ENCODE measurements at regions not wholly inside any gene's neighbourhood (a gene's known extent, or its start where the extent isn't known, plus 50 kb on each side); places are given as distances from the start of the nearest gene placed in this dataset.
"Not testable (repeated sequence)": the region's sequence is repeated elsewhere in the genome, so short reads cannot be mapped to it uniquely, and the experiment has no call there.

DNA sequence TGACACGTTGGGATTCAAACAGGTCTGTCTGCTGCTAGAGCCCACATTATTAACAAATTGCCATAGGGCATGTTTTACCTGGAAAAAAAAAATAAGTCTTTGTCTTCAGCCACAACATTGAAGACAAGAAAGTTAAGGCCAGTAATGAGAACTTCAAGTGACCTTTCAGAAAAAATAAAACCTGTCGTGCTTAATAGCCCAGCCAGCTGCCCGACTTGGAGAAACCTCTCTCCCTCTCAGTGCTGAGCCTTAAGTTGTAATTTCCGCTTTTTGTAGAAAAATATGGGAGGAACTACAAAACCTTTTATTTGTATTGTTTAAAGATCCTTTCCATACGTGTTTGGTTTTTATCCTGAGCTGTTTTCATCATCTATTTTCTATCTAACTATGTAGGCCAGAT is 454.3 kb upstream of the SLITRK6 start:
- H3K9me3 ChIP-seq (ENCODE audit: control insufficient read depth, low read length); H3K36me3 ChIP-seq (ENCODE audit: control insufficient read depth, insufficient read depth, low read length); H3K4me1 ChIP-seq; H2AFZ ChIP-seq; H3K79me2 ChIP-seq; H3K4me3 ChIP-seq (ENCODE audit: low read depth, low read length); H3K27ac ChIP-seq; H3K27me3 ChIP-seq (ENCODE audit: control insufficient read depth, insufficient read depth, low read length); H3K9ac ChIP-seq; H3K4me2 ChIP-seq (ENCODE audit: low read length): not testable (repeated sequence)

DNA sequence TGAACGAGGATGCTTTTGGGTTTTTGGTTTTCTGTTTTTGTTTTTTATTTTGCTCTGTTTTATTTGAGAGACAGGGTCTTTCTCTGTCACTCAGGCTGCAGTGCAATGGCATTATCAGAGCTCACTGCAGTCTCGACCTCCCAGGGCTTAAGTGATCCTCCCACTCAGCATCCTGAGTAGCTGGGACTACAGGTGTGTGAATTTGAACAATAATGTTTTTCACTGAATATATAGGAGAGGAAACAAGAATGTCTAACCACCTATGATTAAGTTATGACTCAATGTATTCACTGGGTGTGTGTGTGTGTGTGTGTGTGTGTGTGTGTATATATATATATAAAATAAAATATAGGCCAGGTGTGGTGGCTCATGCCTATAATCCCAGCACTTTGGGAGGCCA is 456.6 kb upstream of the SLITRK6 start:
- not testable (repeated sequence) for H3K27ac ChIP-seq; H3K36me3 ChIP-seq (ENCODE audit: control insufficient read depth, insufficient read depth, low read length)

DNA sequence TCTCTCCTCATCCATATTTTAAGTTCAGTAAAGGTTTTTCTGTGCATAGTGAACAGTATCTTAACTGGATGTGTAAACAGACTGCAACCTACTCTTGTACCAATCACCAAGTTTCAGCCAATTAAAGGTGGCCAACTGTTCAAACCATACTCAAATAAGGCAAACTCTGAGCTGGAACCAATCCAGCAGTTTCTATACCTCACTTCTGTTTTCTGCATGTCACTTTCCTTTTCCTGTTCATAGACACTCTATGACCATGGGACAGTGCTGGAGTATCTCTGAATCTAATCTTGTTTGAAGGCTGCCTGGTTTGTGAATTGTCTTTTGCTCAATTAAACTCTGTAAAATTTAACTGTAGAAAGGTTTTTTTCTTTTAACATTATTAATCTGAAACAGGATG is 470.3 kb upstream of the SLITRK6 start:
- H3K4me1 ChIP-seq: no peaks in the 10 kb centered on the region
- H3K4me3 ChIP-seq (ENCODE audit: low read depth, low read length): no peak overlapping the region

More for the DNA sequence above, 456.6 kb upstream of the SLITRK6 start:
- H3K9ac ChIP-seq; H3K4me2 ChIP-seq (ENCODE audit: low read length); H3K9me3 ChIP-seq (ENCODE audit: control insufficient read depth, low read length); H3K27me3 ChIP-seq (ENCODE audit: control insufficient read depth, insufficient read depth, low read length); H3K79me2 ChIP-seq; H3K4me3 ChIP-seq (ENCODE audit: low read depth, low read length); H3K4me1 ChIP-seq; H2AFZ ChIP-seq: not testable (repeated sequence)

DNA sequence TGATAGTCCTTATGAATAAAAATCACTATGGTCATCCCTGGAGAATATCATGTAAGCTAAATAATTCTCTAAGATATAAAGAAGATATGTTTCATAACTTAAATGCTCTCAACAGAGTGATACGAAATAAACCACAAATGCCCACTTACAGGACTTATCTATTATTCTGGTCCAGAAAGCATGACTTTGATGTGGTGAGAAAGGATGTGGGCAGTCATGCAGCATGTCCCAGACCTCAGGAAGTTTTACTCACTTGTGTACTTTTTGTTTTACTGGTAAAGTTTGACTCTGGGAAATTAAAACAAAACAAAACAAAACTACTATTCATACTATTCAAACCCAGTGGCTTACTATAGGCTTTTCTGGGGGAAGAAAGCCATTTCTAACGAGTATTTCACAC is 483.2 kb upstream of the SLITRK6 start:
- Histone ChIP-seq H3K9me3 (ENCODE audit: control insufficient read depth, low read length) (no peaks in the 10 kb centered on the region), H3K4me1 (no peaks in the 10 kb centered on the region), H3K4me3 (ENCODE audit: low read depth, low read length) (no peak overlapping the region), H2AFZ (no peak overlapping the region), H3K9ac (no peak overlapping the region), H3K4me2 (ENCODE audit: low read length) (no peak overlapping the region), H3K27ac (no peak overlapping the region), H3K79me2 (no peaks in the 10 kb centered on the region), H3K27me3 (ENCODE audit: control insufficient read depth, insufficient read depth, low read length) (no peaks in the 10 kb centered on the region), H3K36me3 (ENCODE audit: control insufficient read depth, insufficient read depth, low read length) (no peaks in the 10 kb centered on the region)
- TF ChIP-seq, protein P1, sequence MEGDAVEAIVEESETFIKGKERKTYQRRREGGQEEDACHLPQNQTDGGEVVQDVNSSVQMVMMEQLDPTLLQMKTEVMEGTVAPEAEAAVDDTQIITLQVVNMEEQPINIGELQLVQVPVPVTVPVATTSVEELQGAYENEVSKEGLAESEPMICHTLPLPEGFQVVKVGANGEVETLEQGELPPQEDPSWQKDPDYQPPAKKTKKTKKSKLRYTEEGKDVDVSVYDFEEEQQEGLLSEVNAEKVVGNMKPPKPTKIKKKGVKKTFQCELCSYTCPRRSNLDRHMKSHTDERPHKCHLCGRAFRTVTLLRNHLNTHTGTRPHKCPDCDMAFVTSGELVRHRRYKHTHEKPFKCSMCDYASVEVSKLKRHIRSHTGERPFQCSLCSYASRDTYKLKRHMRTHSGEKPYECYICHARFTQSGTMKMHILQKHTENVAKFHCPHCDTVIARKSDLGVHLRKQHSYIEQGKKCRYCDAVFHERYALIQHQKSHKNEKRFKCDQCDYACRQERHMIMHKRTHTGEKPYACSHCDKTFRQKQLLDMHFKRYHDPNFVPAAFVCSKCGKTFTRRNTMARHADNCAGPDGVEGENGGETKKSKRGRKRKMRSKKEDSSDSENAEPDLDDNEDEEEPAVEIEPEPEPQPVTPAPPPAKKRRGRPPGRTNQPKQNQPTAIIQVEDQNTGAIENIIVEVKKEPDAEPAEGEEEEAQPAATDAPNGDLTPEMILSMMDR (IDR thresholded peaks at IDR 0.05): no peak

More for the DNA sequence above, 470.3 kb upstream of the SLITRK6 start:
- Histone ChIP-seq H3K79me2 (no peaks in the 10 kb centered on the region), H3K27me3 (ENCODE audit: control insufficient read depth, insufficient read depth, low read length) (no peaks in the 10 kb centered on the region), H3K27ac (no peak overlapping the region), H3K36me3 (ENCODE audit: control insufficient read depth, insufficient read depth, low read length) (no peaks in the 10 kb centered on the region), H3K9ac (no peak overlapping the region), H2AFZ (no peak overlapping the region), H3K4me2 (ENCODE audit: low read length) (no peak overlapping the region), H3K9me3 (ENCODE audit: control insufficient read depth, low read length) (no peaks in the 10 kb centered on the region)
- TF ChIP-seq, protein P1 (IDR thresholded peaks at IDR 0.05): no peak

DNA sequence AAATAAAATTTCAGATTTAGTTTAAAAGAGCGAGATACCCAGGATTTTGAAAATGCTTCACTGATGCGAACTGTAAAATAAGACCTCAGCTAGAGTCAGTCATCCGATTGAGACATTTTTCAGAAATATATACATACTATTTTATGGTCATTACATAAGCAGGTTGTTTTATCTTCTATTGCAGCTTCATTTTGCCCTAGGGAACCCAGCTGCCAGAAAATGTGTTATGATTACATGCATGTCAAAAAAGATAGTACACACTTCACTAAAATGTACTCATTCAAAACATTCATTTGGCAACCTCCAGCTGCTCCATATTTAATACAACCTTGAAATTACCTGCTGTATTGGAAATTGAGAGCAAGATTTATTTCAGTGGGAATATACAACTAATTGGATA is 483.8 kb upstream of the SLITRK6 start:
- H2AFZ ChIP-seq: no peak overlapping the region
- no peak overlapping the region for H3K4me3 ChIP-seq (ENCODE audit: low read depth, low read length)
- H3K4me2 ChIP-seq (ENCODE audit: low read length): no peak overlapping the region
- H3K27ac ChIP-seq: no peak overlapping the region
- no peaks in the 10 kb centered on the region for H3K36me3 ChIP-seq (ENCODE audit: control insufficient read depth, insufficient read depth, low read length)
- H3K79me2 ChIP-seq: no peaks in the 10 kb centered on the region
- H3K9me3 ChIP-seq (ENCODE audit: control insufficient read depth, low read length): no peaks in the 10 kb centered on the region
- no peaks in the 10 kb centered on the region for H3K4me1 ChIP-seq
- TF ChIP-seq, protein P1 (IDR thresholded peaks at IDR 0.05): no peak
- H3K27me3 ChIP-seq (ENCODE audit: control insufficient read depth, insufficient read depth, low read length): no peaks in the 10 kb centered on the region
- H3K9ac ChIP-seq: no peak overlapping the region

DNA sequence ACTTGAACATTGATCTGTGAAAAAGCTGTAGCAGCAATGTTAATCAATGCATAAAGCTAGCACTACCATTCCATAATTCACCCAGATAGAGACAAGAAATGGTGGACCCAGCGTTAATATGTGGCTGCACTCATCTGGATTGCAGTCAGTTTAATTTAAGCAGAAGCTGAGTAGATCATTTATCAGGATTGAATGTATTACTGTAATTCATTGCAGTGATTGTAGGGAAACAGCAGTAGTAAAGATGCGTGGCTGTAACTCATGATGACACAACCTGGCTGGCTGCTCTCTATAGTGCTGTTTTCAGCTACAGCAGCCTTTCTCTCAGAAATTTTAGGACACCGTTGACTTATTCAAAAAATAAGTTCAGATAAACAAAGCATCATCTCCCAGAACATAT is 499.5 kb upstream of the SLITRK6 start:
- H3K4me1 ChIP-seq: no peaks in the 10 kb centered on the region
- no peaks in the 10 kb centered on the region for H3K79me2 ChIP-seq
- no peak overlapping the region for H3K4me3 ChIP-seq (ENCODE audit: low read depth, low read length)
- H3K27ac ChIP-seq: no peak overlapping the region
- H3K4me2 ChIP-seq (ENCODE audit: low read length): no peak overlapping the region
- no peaks in the 10 kb centered on the region for H3K36me3 ChIP-seq (ENCODE audit: control insufficient read depth, insufficient read depth, low read length)
- H2AFZ ChIP-seq: no peak overlapping the region
- no peaks in the 10 kb centered on the region for H3K9me3 ChIP-seq (ENCODE audit: control insufficient read depth, low read length)
- no peak overlapping the region for H3K9ac ChIP-seq
- H3K27me3 ChIP-seq (ENCODE audit: control insufficient read depth, insufficient read depth, low read length): no peaks in the 10 kb centered on the region
- TF ChIP-seq, protein P1 (IDR thresholded peaks at IDR 0.05): no peak

Measured in parathyroid adenoma (tissue), 2 donors.